HepG2 (cell line): ENCODE measurements at regions not wholly inside any gene's neighbourhood (a gene's known extent, or its start where the extent isn't known, plus 50 kb on each side); places are given as distances from the start of the nearest gene placed in this dataset.

Experiments used
- ATAC-seq: fragments of 200-7000 bp; cut with Tn5 transposase; 3 replicates; pipeline ENCODE4 v1.9.1; 2020; ENCODE audit warnings: mild to moderate bottlenecking, moderate library complexity
- BruUV-seq: library from RNA; stranded (reverse); fragments of 400-500 nt; replicated peaks from 2 replicates; lab custom pipeline; 2021; lab: Mats Ljungman, UMichigan
- CTCF ChIA-PET: fragments of 300-600 bp; formaldehyde crosslinking; extraction: SDS; loops from one replicate; lab custom pipeline; 2021; ENCODE audit warnings: low total read pairs, inconsistent platforms, low intra/inter-chr PET ratio; lab: Yijun Ruan, JAX
- POLR2A ChIA-PET: fragments of 350-600 bp; sonication (Branson Sonifier 250); formaldehyde crosslinking; loops from one replicate; lab custom pipeline; 2020; ENCODE audit warnings: antibody characterized with exemption, inconsistent platforms; lab: Yijun Ruan, JAX
- DNase-seq: peaks from one replicate; pipeline ENCODE4 v3.0.0-alpha.2; 2015; ENCODE audit warnings: low spot score
- FAIRE-seq: peaks from 3 replicates; lab custom pipeline; 2011; peaks lifted over from hg19 to GRCh38; lab: Jason Lieb, UNC
- H2AFZ ChIP-seq: one replicate; pipeline ENCODE4 v1.6.1; 2011; ENCODE audit warnings: low read length, inconsistent platforms
- H3K27ac ChIP-seq: fragments of 300-600 bp; 3 replicates; pipeline ENCODE4 v1.8.0; 2011; ENCODE audit warnings: mixed run types, mild to moderate bottlenecking, mixed read lengths, low read length, inconsistent platforms; ENCODE audit not compliant: insufficient read depth; ENCODE audit errors: extremely low read length
- H3K27me3 ChIP-seq, 2 experiments: fragments of 200-600 bp in 1 of 2; 2 replicates in 1 of 2; 3 replicates in 1 of 2; pipeline versions ENCODE4 v1.6.0 to v1.8.0; 2011; ENCODE audit warnings: low read length in 2 of 2, mild to moderate bottlenecking in 2 of 2, moderate library complexity in 2 of 2, inconsistent platforms in 1 of 2; ENCODE audit not compliant: insufficient read depth in 2 of 2, control insufficient read depth in 1 of 2
- H3K36me3 ChIP-seq, 2 experiments: fragments of 200-600 bp in 1 of 2; replicated peaks in 1 of 2; 2 replicates in 1 of 2; 3 replicates in 1 of 2; pipeline versions ENCODE4 v1.5.1 to v1.8.0; 2011; ENCODE audit warnings: low read length in 2 of 2, inconsistent platforms in 1 of 2; ENCODE audit not compliant: insufficient read depth in 2 of 2, control insufficient read depth in 1 of 2
- H3K4me1 ChIP-seq: 2 replicates; pipeline ENCODE4 v1.5.1; 2012; ENCODE audit warnings: low read length, inconsistent platforms; ENCODE audit not compliant: insufficient read depth
- H3K4me2 ChIP-seq: 2 replicates; pipeline ENCODE4 v1.6.0; 2011; ENCODE audit warnings: low read depth, low read length, inconsistent platforms
- H3K4me3 ChIP-seq, 3 experiments: fragments of 200-600 bp in 1 of 3; sonication (generic), shearing (Covaris generic) in 1 of 3; replicated peaks in 1 of 3; 2 replicates each; pipeline ENCODE4 v1.5.1; 2011 to 2016; ENCODE audit warnings: low read length in 3 of 3, inconsistent platforms in 2 of 3, low read depth in 2 of 3, mild to moderate bottlenecking in 2 of 3, control low read depth in 1 of 3, mixed read lengths in 1 of 3; ENCODE audit not compliant: insufficient read depth in 1 of 3
- H3K79me2 ChIP-seq: one replicate; pipeline ENCODE4 v1.6.1; 2011; ENCODE audit warnings: low read length, inconsistent platforms; ENCODE audit not compliant: insufficient read depth
- H3K9ac ChIP-seq: 2 replicates; pipeline ENCODE4 v1.6.0; 2011; ENCODE audit warnings: mild to moderate bottlenecking, low read depth, low read length, inconsistent platforms; ENCODE audit not compliant: insufficient read depth
- H3K9me3 ChIP-seq: 2 replicates; pipeline ENCODE4 v1.5.1; 2012; ENCODE audit warnings: mild to moderate bottlenecking, low read length
- H4K20me1 ChIP-seq: 2 replicates; pipeline ENCODE4 v1.6.0; 2011; ENCODE audit warnings: inconsistent platforms, mild to moderate bottlenecking, low read length, moderate library complexity; ENCODE audit not compliant: insufficient read depth
- CHD2 ChIP-seq: IDR thresholded peaks from 2 replicates; pipeline ENCODE4 v1.6.1; 2011; ENCODE audit warnings: low read depth, low read length, improper control_type of control experiment
- CTCF ChIP-seq: sonication (generic); formaldehyde crosslinking; IDR thresholded peaks from 2 replicates; pipeline ENCODE4 v1.5.0; 2020; ENCODE audit warnings: mild to moderate bottlenecking, missing genetic modification reagents, moderate library complexity
- FOSL2 ChIP-seq: sonication (generic); formaldehyde crosslinking; IDR thresholded peaks from 2 replicates; pipeline ENCODE4 v1.4.0; 2020; ENCODE audit warnings: missing genetic modification reagents
- GFI1 ChIP-seq: sonication (generic); formaldehyde crosslinking; IDR thresholded peaks from 2 replicates; pipeline ENCODE4 v1.5.0; 2020; ENCODE audit warnings: missing genetic modification reagents, mild to moderate bottlenecking, borderline replicate concordance
- KDM2A ChIP-seq: sonication (generic); formaldehyde crosslinking; IDR thresholded peaks from 2 replicates; pipeline ENCODE4 v1.4.0; 2020; ENCODE audit warnings: low read depth, missing genetic modification reagents, borderline replicate concordance
- RXRB ChIP-seq: IDR thresholded peaks from 2 replicates; pipeline ENCODE4 v1.6.1; 2016; ENCODE audit warnings: borderline replicate concordance, missing genetic modification reagents, missing compliant biosample characterization
- SPEN ChIP-seq: sonication (generic); formaldehyde crosslinking; IDR thresholded peaks from 2 replicates; pipeline ENCODE4 v1.5.1; 2020; ENCODE audit warnings: low read depth, mild to moderate bottlenecking, missing genetic modification reagents
- TFE3 ChIP-seq: IDR thresholded peaks from 2 replicates; pipeline ENCODE4 v1.6.1; 2016
- ZFX ChIP-seq: sonication (generic); formaldehyde crosslinking; IDR thresholded peaks from 2 replicates; pipeline ENCODE4 v1.4.0; 2020; ENCODE audit warnings: mild to moderate bottlenecking, low read depth, missing genetic modification reagents, moderate library complexity
- ZNF235 ChIP-seq: sonication (generic); formaldehyde crosslinking; IDR thresholded peaks from 2 replicates; pipeline ENCODE4 v1.8.1; 2023; ENCODE audit warnings: mild to moderate bottlenecking, missing genetic modification reagents, borderline replicate concordance
- ZNF274 ChIP-seq: sonication (generic); formaldehyde crosslinking; IDR thresholded peaks from 2 replicates; pipeline ENCODE4 v1.5.1; 2020; ENCODE audit warnings: mild to moderate bottlenecking, missing genetic modification reagents
- ZNF569 ChIP-seq: sonication (generic); formaldehyde crosslinking; IDR thresholded peaks from 2 replicates; pipeline ENCODE4 v1.5.0; 2020; ENCODE audit warnings: mild to moderate bottlenecking, missing genetic modification reagents, moderate library complexity, borderline replicate concordance
- ZNF580 ChIP-seq: IDR thresholded peaks from 2 replicates; pipeline ENCODE4 v1.6.1; 2016; ENCODE audit warnings: low read depth, borderline replicate concordance
- ZNF772 ChIP-seq: sonication (generic); formaldehyde crosslinking; IDR thresholded peaks from 2 replicates; pipeline ENCODE4 v1.5.0; 2020; ENCODE audit warnings: mild to moderate bottlenecking, missing genetic modification reagents
- ZNF780A ChIP-seq: sonication (generic); formaldehyde crosslinking; IDR thresholded peaks from 2 replicates; pipeline ENCODE4 v1.8.0; 2022; ENCODE audit warnings: mild to moderate bottlenecking, missing genetic modification reagents, moderate library complexity
- ZNF839 ChIP-seq: sonication (generic); formaldehyde crosslinking; IDR thresholded peaks from 2 replicates; pipeline ENCODE4 v1.4.0; 2020; ENCODE audit warnings: missing genetic modification reagents, mild to moderate bottlenecking, borderline replicate concordance
- ZSCAN29 ChIP-seq: sonication (generic); formaldehyde crosslinking; conservative IDR thresholded peaks from 2 replicates; pipeline ENCODE4 v1.4.0; 2020; ENCODE audit warnings: mild to moderate bottlenecking, missing genetic modification reagents
- WGBS: methylation state at CpG from one replicate; pipeline ENCODE4 v1.1.6; 2017; ENCODE audit warnings: low lambda C conversion rate; 5-methylcytosine and 5-hydroxymethylcytosine counted together
- in situ Hi-C: cut with HindIII; loops from 2 replicates; pipeline ENCODE4 v1.10.0; 2017; ENCODE audit warnings: low pct_unique_long_range_greater_than_20kb; ENCODE audit not compliant: extremely low pct_ligation_motif_present
- intact Hi-C: fragments of 100-400 bp; cut with micrococcal nuclease; formaldehyde crosslinking; loops from one replicate; pipeline ENCODE4 v1.10.0; 2022; ENCODE audit not compliant: unreplicated experiment

- ChIA-PET CTCF (interaction anchor here (1.4 kb wide), 1 partner anchor 1143 kb away, joined by 9 read pairs; no protein-coding TSS in a partner anchor), POLR2A (no interaction called here)
- WGBS = 51% methylated on average over 5 of the region's 9 CpGs
- Histone ChIP-seq H3K79me2 (no peaks in the 10 kb centered on the region), H3K27ac (no peak overlapping the region), H2AFZ (no peak overlapping the region), H4K20me1 (no peaks in the 10 kb centered on the region), H3K36me3 (no peaks in the 10 kb centered on the region), H3K4me2 (no peak overlapping the region), H3K4me1 (peaks cover 5% of the 10 kb centered on the region; the same call in 1 of the 2 replicates), H3K9ac (no peak overlapping the region), H3K9me3 (no peaks in the 10 kb centered on the region), H3K27me3 (0 out of 5 replicates have a peak, but pooled peaks cover 0 to 4% of the 10 kb centered on the region in 2 experiments), H3K4me3 (no peak overlapping the region)
- intact Hi-C loops = loop anchor here (1.0 to 10.0 kb wide), 2 partner anchors 62 to 1143 kb away; partner anchors contain the start of gene KLF4
- FAIRE-seq = peak; percentile 74
- in situ Hi-C loops = loop anchor here (5.0 to 25.0 kb wide), 2 partner anchors 850 to 1140 kb away; no protein-coding TSS in a partner anchor
- no TSS peak for BruUV-seq
- peak; percentile 73 for DNase-seq
- peak; percentile 96 for ATAC-seq
- TF ChIP-seq GFI1 (CRISPR knock-in tag) (no peak), ZNF780A (CRISPR knock-in tag) (no peak), RXRB (CRISPR knock-in tag) (peak; percentile 26; the same call in 1 of the 2 replicates), ZNF772 (CRISPR knock-in tag) (no peak), ZSCAN29 (no peak), FOSL2 (CRISPR knock-in tag) (peak; percentile 25; the same call in 1 of the 2 replicates), CTCF (CRISPR knock-in tag) (peak; percentile 91), TFE3 (CRISPR knock-in tag) (peak; percentile 92), SPEN (CRISPR knock-in tag) (0 out of 2 replicates have a peak, but pooled peaks have one; percentile 24), ZFX (CRISPR knock-in tag) (peak; percentile 38; the same call in 1 of the 2 replicates), KDM2A (CRISPR knock-in tag) (peak; percentile 50; the same call in 1 of the 2 replicates), ZNF580 (no peak; the same call in 1 of the 2 replicates), ZNF274 (CRISPR knock-in tag) (no peak), CHD2 (no peak), ZNF235 (CRISPR knock-in tag) (no peak), ZNF839 (CRISPR knock-in tag) (no peak), ZNF569 (no peak)
These were observed 67.1 kb downstream of the KLF4 start for GRCh38 chr9:107422189-107423185.
